Activated naive CD4-positive, alpha-beta T cell treated with anti-CD3 and anti-CD28 coated beads, Interleukin-2, amount 10 ng/mL, durations not matched to agents 7 days and 5 days (primary cell): ENCODE measurements at regions not wholly inside any gene's neighbourhood (a gene's known extent, or its start where the extent isn't known, plus 50 kb on each side); places are given as distances from the start of the nearest gene placed in this dataset.
"Not testable (repeated sequence)": the region's sequence is repeated elsewhere in the genome, so short reads cannot be mapped to it uniquely, and the experiment has no call there.

Experiments
- CTCF ChIA-PET: fragments of 350-600 bp; sonication (Branson Sonifier 250); formaldehyde crosslinking; loops from one replicate; lab custom pipeline; 2021; ENCODE audit warnings: antibody characterized with exemption; lab: Charles Lee
- DNase-seq: peaks from one replicate; pipeline ENCODE4 v3.0.0-alpha.2; 2020
- H3K27ac Mint-ChIP-seq: one replicate; pipeline ENCODE4 v1.8.0; 2021; ENCODE audit warnings: mild to moderate bottlenecking, moderate library complexity, mixed read lengths
- H3K27me3 Mint-ChIP-seq: one replicate; pipeline ENCODE4 v1.8.0; 2021; ENCODE audit warnings: mild to moderate bottlenecking, mixed read lengths
- H3K36me3 Mint-ChIP-seq: one replicate; pipeline ENCODE4 v1.8.0; 2021; ENCODE audit warnings: mixed read lengths
- H3K4me1 Mint-ChIP-seq: one replicate; pipeline ENCODE4 v1.8.0; 2021; ENCODE audit warnings: mixed read lengths
- H3K4me3 Mint-ChIP-seq: one replicate; pipeline ENCODE4 v1.8.0; 2021; ENCODE audit warnings: mild to moderate bottlenecking, moderate library complexity, mixed read lengths
- H3K9me3 Mint-ChIP-seq: one replicate; pipeline ENCODE4 v1.8.0; 2021; ENCODE audit warnings: mixed read lengths

DNA sequence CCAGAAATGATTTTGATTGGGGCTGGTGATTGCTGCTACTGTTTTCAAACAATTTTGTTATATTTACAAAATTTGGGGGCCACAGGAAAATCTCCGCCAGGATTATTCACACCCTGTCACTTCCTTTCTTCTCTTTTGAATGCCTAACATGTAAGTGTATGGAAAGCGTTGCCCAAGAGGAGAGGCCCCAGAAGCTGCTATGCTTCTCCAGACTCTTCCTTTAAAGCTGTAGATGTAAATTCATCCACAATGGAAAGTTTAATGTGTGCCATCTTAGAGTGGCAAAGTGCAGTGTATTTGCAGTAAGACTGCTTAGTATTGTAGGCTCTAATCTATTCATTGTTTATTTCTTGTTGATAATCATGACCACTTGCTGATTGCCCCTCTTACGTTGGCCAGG lies 136.7 kb upstream of the LRIG3 start:
- CTCF ChIA-PET, result no interaction called here
- Mint-ChIP-seq H3K9me3 (no peaks in the 10 kb centered on the region), H3K27ac (no peak overlapping the region), H3K4me3 (no peak overlapping the region), H3K36me3 (no peaks in the 10 kb centered on the region), H3K4me1 (no peaks in the 10 kb centered on the region), H3K27me3 (no peaks in the 10 kb centered on the region)
- DNase-seq, result no peak

DNA sequence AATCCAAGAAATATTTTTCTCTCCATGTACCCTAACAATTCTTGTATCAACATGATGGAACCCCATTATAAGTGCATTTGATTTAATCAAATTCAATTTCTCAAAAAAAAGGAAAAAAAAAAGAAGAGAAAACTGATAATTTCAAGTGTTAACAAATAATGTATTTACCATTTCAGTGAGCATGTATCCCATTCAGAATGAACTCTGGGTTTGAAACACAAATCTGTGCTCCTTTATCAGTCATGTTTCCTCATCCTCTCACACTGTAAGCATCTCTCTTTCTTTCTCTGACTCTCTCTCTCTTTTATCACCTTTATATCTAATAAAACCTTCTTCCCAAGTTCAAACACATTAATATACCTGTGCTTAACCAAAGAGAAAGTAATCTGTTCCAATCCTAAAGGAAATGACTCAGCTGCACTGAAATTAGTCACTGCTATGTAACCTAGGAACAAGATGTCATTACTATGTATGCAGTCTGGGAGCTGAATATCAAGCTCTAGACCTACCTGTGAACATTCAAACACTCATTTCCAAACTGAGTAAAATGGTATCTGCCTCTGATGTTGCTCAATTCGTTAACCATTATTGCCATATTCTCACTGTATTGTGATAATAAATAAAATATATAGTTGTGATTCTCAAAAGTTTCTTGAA lies 135.0 kb upstream of the LRIG3 start:
- no peak overlapping the region for H3K27ac Mint-ChIP-seq
- no peaks in the 10 kb centered on the region for H3K27me3 Mint-ChIP-seq
- CTCF ChIA-PET, result no interaction called here
- H3K36me3 Mint-ChIP-seq, result no peaks in the 10 kb centered on the region
- no peaks in the 10 kb centered on the region for H3K4me1 Mint-ChIP-seq
- no peak for DNase-seq
- H3K9me3 Mint-ChIP-seq, result no peaks in the 10 kb centered on the region
- no peak overlapping the region for H3K4me3 Mint-ChIP-seq

GRCh38 chr12:59053266-59053899 lies 133.1 kb upstream of the LRIG3 start:
- not testable (repeated sequence) for H3K9me3 Mint-ChIP-seq

GRCh38 chr12:59046763-59047534 lies 126.6 kb upstream of the LRIG3 start:
- CTCF ChIA-PET, result no interaction called here
- Mint-ChIP-seq H3K27ac (no peak overlapping the region), H3K4me3 (no peak overlapping the region), H3K27me3 (no peaks in the 10 kb centered on the region), H3K4me1 (no peaks in the 10 kb centered on the region), H3K9me3 (no peaks in the 10 kb centered on the region), H3K36me3 (no peaks in the 10 kb centered on the region)
- DNase-seq, result no peak

More at GRCh38 chr12:59053266-59053899, 133.1 kb upstream of the LRIG3 start:
- CTCF ChIA-PET, H3K27me3 Mint-ChIP-seq, DNase-seq, H3K36me3 Mint-ChIP-seq, H3K27ac Mint-ChIP-seq, H3K4me1 Mint-ChIP-seq, H3K4me3 Mint-ChIP-seq: not testable (repeated sequence)

GRCh38 chr12:59044791-59045190 lies 124.5 kb upstream of the LRIG3 start:
- H3K36me3 Mint-ChIP-seq, result no peaks in the 10 kb centered on the region
- CTCF ChIA-PET, result no interaction called here
- no peaks in the 10 kb centered on the region for H3K4me1 Mint-ChIP-seq
- H3K27me3 Mint-ChIP-seq, result no peaks in the 10 kb centered on the region
- no peak for DNase-seq
- no peak overlapping the region for H3K4me3 Mint-ChIP-seq
- no peaks in the 10 kb centered on the region for H3K9me3 Mint-ChIP-seq
- no peak overlapping the region for H3K27ac Mint-ChIP-seq

GRCh38 chr12:59041241-59042121 lies 121.2 kb upstream of the LRIG3 start:
- CTCF ChIA-PET, result no interaction called here
- no peak for DNase-seq

DNA sequence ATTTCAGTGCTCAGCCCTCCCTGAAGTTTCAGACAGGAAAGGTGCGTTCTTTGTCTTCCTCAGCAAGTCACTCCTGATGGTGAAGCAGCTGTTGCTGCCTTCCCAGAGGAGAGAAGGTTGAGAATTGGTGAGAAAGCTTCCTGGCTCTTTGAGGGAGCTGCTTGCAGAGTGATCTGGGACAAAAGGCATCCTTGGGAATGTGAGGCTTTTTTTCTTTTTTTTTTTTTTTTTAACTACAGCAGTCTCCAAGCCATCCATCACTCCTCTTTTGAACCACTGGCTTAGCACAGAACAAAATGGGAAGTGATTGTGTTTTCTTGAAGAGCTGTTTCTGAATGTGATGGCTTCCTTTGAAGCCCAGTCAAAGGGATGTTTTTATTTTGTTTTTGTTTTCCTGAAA lies 120.4 kb upstream of the LRIG3 start:
- H3K9me3 Mint-ChIP-seq, result no peaks in the 10 kb centered on the region
- no peak overlapping the region for H3K27ac Mint-ChIP-seq
- H3K4me1 Mint-ChIP-seq, result no peaks in the 10 kb centered on the region
- no peak overlapping the region for H3K4me3 Mint-ChIP-seq
- no peak for DNase-seq
- CTCF ChIA-PET, result no interaction called here
- H3K27me3 Mint-ChIP-seq, result no peaks in the 10 kb centered on the region
- H3K36me3 Mint-ChIP-seq, result no peaks in the 10 kb centered on the region

More at GRCh38 chr12:59041241-59042121, 121.2 kb upstream of the LRIG3 start:
- Mint-ChIP-seq H3K9me3 (no peaks in the 10 kb centered on the region), H3K4me1 (no peaks in the 10 kb centered on the region), H3K4me3 (no peak overlapping the region), H3K36me3 (no peaks in the 10 kb centered on the region), H3K27me3 (no peaks in the 10 kb centered on the region), H3K27ac (no peak overlapping the region)

GRCh38 chr12:59040043-59040442 lies 119.7 kb upstream of the LRIG3 start:
- Mint-ChIP-seq H3K27me3 (no peaks in the 10 kb centered on the region), H3K4me1 (no peaks in the 10 kb centered on the region), H3K36me3 (no peaks in the 10 kb centered on the region), H3K27ac (no peak overlapping the region), H3K4me3 (no peak overlapping the region), H3K9me3 (no peaks in the 10 kb centered on the region)
- DNase-seq, result no peak
- CTCF ChIA-PET, result no interaction called here

DNA sequence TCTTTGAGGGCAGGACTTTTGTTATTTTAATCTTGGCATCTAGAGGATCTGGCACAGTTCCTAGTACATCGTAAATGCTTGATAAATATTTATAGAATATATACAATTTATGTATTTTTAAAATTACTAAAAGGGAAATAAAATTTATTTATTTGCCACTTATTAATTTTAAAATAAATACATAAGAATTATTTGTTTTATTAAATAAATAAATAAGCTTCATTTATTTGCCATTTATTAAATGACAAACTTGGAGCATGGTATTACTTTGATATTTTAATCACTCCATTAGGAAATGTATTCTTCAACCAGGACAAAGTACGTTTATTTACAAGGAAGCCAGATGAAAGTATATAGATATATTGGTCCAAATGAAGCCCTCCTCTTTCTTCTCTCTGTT lies 118.7 kb upstream of the LRIG3 start:
- H3K9me3 Mint-ChIP-seq, result no peaks in the 10 kb centered on the region
- H3K4me3 Mint-ChIP-seq, result no peak overlapping the region
- H3K27ac Mint-ChIP-seq, result no peak overlapping the region
- H3K4me1 Mint-ChIP-seq, result no peaks in the 10 kb centered on the region
- DNase-seq, result no peak
- no peaks in the 10 kb centered on the region for H3K36me3 Mint-ChIP-seq
- no peaks in the 10 kb centered on the region for H3K27me3 Mint-ChIP-seq
- CTCF ChIA-PET, result no interaction called here

- Mint-ChIP-seq H3K9me3 (no peaks in the 10 kb centered on the region), H3K27me3 (no peaks in the 10 kb centered on the region), H3K36me3 (no peaks in the 10 kb centered on the region), H3K4me3 (no peak overlapping the region), H3K27ac (no peak overlapping the region), H3K4me1 (no peaks in the 10 kb centered on the region)
- DNase-seq, result no peak
- CTCF ChIA-PET, result no interaction called here
These were observed 116.9 kb upstream of the LRIG3 start for GRCh38 chr12:59036973-59037762.

DNA sequence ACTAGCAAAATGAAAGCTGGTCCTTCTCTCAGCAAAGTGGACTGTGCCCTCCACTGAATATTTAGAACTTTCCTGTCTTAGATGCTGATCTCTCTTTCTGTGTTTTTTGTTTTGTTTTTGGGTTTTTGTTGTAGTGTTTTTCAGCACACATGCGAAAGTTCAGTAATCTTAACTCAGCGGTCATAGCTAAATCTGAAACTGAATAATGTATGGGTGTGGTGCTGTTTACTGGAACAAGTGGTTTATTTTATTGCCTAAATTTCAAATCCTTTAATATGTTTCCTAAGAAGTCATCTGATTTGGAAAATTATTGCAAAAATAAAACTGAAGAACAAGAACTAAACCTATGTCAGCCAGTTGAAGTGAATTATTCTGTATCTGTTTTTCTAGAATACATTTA lies 116.0 kb upstream of the LRIG3 start:
- Mint-ChIP-seq H3K36me3 (no peaks in the 10 kb centered on the region), H3K9me3 (no peaks in the 10 kb centered on the region), H3K27me3 (no peaks in the 10 kb centered on the region), H3K4me1 (no peaks in the 10 kb centered on the region), H3K4me3 (no peak overlapping the region), H3K27ac (no peak overlapping the region)
- CTCF ChIA-PET, result no interaction called here
- DNase-seq, result no peak

DNA sequence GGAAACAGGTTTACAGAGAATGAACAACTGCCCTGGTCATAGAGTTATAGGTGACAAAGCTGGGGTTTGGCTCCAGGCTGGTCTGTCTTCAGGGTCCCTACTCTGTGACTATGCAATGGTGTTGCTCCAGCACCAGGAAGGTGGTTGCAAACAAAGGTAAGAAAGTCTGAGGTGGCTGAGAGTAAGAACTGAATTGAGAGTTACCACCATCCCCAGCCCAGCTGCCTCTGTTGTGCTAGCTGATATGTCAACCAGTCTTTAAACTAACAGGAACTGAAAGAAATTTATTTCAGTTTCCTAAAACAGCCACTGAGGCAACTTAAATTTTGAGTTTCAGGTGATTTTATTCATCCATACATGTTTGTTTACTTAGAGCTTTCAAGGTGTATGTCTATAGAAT lies 111.0 kb upstream of the LRIG3 start:
- H3K9me3 Mint-ChIP-seq, result no peaks in the 10 kb centered on the region
- H3K27me3 Mint-ChIP-seq, result no peaks in the 10 kb centered on the region
- DNase-seq, result no peak
- H3K4me1 Mint-ChIP-seq, result no peaks in the 10 kb centered on the region
- no peaks in the 10 kb centered on the region for H3K36me3 Mint-ChIP-seq
- CTCF ChIA-PET, result no interaction called here
- no peak overlapping the region for H3K27ac Mint-ChIP-seq
- H3K4me3 Mint-ChIP-seq, result no peak overlapping the region

- CTCF ChIA-PET, result no interaction called here
- Mint-ChIP-seq H3K27me3 (no peaks in the 10 kb centered on the region), H3K4me1 (no peaks in the 10 kb centered on the region), H3K36me3 (no peaks in the 10 kb centered on the region), H3K9me3 (no peaks in the 10 kb centered on the region), H3K27ac (no peak overlapping the region), H3K4me3 (no peak overlapping the region)
- no peak for DNase-seq
These were observed 110.1 kb upstream of the LRIG3 start for GRCh38 chr12:59030415-59030814.

DNA sequence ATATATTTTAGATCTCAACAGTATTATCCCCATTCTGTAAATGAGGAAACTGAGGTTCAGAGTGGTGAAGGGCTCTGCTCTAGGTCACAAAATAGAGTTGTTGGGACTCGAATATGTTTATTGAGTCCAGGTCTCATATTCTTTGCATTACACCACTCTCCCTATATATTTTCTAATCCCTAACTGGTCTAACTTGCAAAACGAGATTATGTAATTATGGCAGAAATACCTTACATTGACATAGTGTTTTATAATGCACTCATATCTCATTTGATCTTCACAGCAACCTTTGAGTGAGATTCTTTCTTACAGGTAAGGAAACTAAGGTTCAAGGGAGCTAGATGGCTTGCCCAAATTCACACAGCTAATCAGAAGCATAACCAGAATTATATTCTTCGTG lies 106.9 kb upstream of the LRIG3 start:
- H3K9me3 Mint-ChIP-seq, result no peaks in the 10 kb centered on the region
- no peak for DNase-seq
- no peak overlapping the region for H3K4me3 Mint-ChIP-seq
- H3K27ac Mint-ChIP-seq, result no peak overlapping the region
- no peaks in the 10 kb centered on the region for H3K4me1 Mint-ChIP-seq
- CTCF ChIA-PET, result no interaction called here
- no peaks in the 10 kb centered on the region for H3K27me3 Mint-ChIP-seq
- no peaks in the 10 kb centered on the region for H3K36me3 Mint-ChIP-seq
